GM12892 (cell line): ENCODE measurements at regions not wholly inside any gene's neighbourhood (a gene's known extent, or its start where the extent isn't known, plus 50 kb on each side); places are given as distances from the start of the nearest gene placed in this dataset.

Source experiments
- POLR2A ChIP-seq: IDR thresholded peaks from 2 replicates; pipeline ENCODE4 v1.6.1; 2011; ENCODE audit warnings: low read depth, low read length, control low read depth
- POLR2AphosphoS5 ChIP-seq: IDR thresholded peaks from 2 replicates; pipeline ENCODE4 v1.6.1; 2011; ENCODE audit warnings: low read depth, low read length, control low read depth

- no peak for TF ChIP-seq POLR2AphosphoS5
- no peak for TF ChIP-seq POLR2A
Observed at GRCh38 chr4:38489011-38489861, 174.8 kb upstream of the KLF3 start.
